ENCODE measurements at regions not wholly inside any gene's neighbourhood (a gene's known extent, or its start where the extent isn't known, plus 50 kb on each side); places are given as distances from the start of the nearest gene placed in this dataset.

- Histone ChIP-seq H2AFZ (ENCODE audit: insufficient read depth, low read depth, low read length, poor library complexity, severe bottlenecking) (no peak overlapping the region), H3K4me2 (replicated peaks; ENCODE audit: extremely low read depth, low read length, poor library complexity, severe bottlenecking) (no peak overlapping the region), H3K36me3 (replicated peaks in 1 of 2; ENCODE audit: control insufficient read depth in 1 of 2, insufficient read depth in 2 of 2, low read length in 2 of 2) (no peaks in the 10 kb centered on the region), H4K20me1 (ENCODE audit: insufficient read depth, low read length) (no peaks in the 10 kb centered on the region), H3K79me2 (ENCODE audit: insufficient read depth, low read length) (no peaks in the 10 kb centered on the region), H3K9ac (ENCODE audit: insufficient read depth, low read length, poor library complexity, severe bottlenecking) (no peak overlapping the region), H3K27ac (ENCODE audit: low read depth in 1 of 2, low read length in 2 of 2) (no peak overlapping the region), H3K9me3 (replicated peaks in 1 of 2; ENCODE audit: control insufficient read depth in 1 of 2, insufficient read depth in 1 of 2, low read length in 2 of 2) (peaks cover 5 to 8% of the 10 kb centered on the region in 2 donors), H3K27me3 (ENCODE audit: control insufficient read depth in 2 of 2, insufficient read depth in 2 of 2, low read length in 2 of 2) (no peaks in the 10 kb centered on the region), H3K4me1 (ENCODE audit: control insufficient read depth in 1 of 2, insufficient read depth in 2 of 2, low read length in 2 of 2) (no peaks in the 10 kb centered on the region), H3K4me3 (replicated peaks in 1 of 3; ENCODE audit: low read depth in 2 of 3, low read length in 3 of 3) (no peak overlapping the region)
- intact Hi-C loops (cut with micrococcal nuclease) = no loop called here
- no peaks in the 10 kb centered on the region for H3K36me3 Mint-ChIP-seq
- H3K27ac Mint-ChIP-seq = no peak overlapping the region
- H3K27me3 Mint-ChIP-seq (ENCODE audit: low read depth in 3 of 3) = no peaks in the 10 kb centered on the region
- no peak for DNase-seq
- TF ChIP-seq, protein P1, sequence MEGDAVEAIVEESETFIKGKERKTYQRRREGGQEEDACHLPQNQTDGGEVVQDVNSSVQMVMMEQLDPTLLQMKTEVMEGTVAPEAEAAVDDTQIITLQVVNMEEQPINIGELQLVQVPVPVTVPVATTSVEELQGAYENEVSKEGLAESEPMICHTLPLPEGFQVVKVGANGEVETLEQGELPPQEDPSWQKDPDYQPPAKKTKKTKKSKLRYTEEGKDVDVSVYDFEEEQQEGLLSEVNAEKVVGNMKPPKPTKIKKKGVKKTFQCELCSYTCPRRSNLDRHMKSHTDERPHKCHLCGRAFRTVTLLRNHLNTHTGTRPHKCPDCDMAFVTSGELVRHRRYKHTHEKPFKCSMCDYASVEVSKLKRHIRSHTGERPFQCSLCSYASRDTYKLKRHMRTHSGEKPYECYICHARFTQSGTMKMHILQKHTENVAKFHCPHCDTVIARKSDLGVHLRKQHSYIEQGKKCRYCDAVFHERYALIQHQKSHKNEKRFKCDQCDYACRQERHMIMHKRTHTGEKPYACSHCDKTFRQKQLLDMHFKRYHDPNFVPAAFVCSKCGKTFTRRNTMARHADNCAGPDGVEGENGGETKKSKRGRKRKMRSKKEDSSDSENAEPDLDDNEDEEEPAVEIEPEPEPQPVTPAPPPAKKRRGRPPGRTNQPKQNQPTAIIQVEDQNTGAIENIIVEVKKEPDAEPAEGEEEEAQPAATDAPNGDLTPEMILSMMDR (IDR thresholded peaks at IDR 0.05) = no peak
- H3K4me1 Mint-ChIP-seq = no peaks in the 10 kb centered on the region
- peaks cover 0 to 7% (median 3%) of the 10 kb centered on the region in 7 donors for H3K9me3 Mint-ChIP-seq
- no peak overlapping the region for H3K4me3 Mint-ChIP-seq
Observed at GRCh38 chr1:73775896-73776295, 422.1 kb downstream of the LRRIQ3 start.

DNA sequence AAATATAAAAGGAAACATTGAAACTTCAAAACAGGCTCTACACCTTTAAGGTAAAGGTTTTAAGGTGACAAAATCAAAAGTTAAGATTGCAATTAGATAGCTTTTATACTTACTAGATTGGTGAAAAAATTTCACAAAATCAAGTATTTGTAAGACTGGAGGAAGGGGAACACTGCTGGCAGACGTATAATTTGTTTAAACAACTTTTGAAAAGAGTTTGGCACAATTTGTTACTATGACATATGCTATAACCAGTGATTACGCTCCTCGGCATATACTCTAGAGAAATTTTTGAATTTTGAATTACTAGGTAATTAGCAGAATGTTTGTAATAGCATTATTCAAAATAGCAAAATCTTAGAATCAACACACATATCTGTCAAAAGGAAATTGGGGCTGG, 425.0 kb downstream of the LRRIQ3 start:
- Mint-ChIP-seq H3K27ac (no peak overlapping the region), H3K9me3 (peaks cover 3 to 13% (median 9%) of the 10 kb centered on the region in 7 donors), H3K4me1 (no peaks in the 10 kb centered on the region), H3K27me3 (ENCODE audit: low read depth in 3 of 3) (peaks cover 0 to 3% (median 0%) of the 10 kb centered on the region in 3 donors), H3K36me3 (no peaks in the 10 kb centered on the region), H3K4me3 (no peak overlapping the region)
- Histone ChIP-seq H3K79me2 (ENCODE audit: insufficient read depth, low read length) (no peaks in the 10 kb centered on the region), H3K9me3 (replicated peaks in 1 of 2; ENCODE audit: control insufficient read depth in 1 of 2, insufficient read depth in 1 of 2, low read length in 2 of 2) (peaks cover 13 to 22% of the 10 kb centered on the region in 2 donors), H3K4me2 (replicated peaks; ENCODE audit: extremely low read depth, low read length, poor library complexity, severe bottlenecking) (no peak overlapping the region), H3K27me3 (ENCODE audit: control insufficient read depth in 2 of 2, insufficient read depth in 2 of 2, low read length in 2 of 2) (no peaks in the 10 kb centered on the region), H3K36me3 (replicated peaks in 1 of 2; ENCODE audit: control insufficient read depth in 1 of 2, insufficient read depth in 2 of 2, low read length in 2 of 2) (no peaks in the 10 kb centered on the region), H3K4me3 (replicated peaks in 1 of 3; ENCODE audit: low read depth in 2 of 3, low read length in 3 of 3) (no peak overlapping the region), H3K4me1 (ENCODE audit: control insufficient read depth in 1 of 2, insufficient read depth in 2 of 2, low read length in 2 of 2) (no peaks in the 10 kb centered on the region), H2AFZ (ENCODE audit: insufficient read depth, low read depth, low read length, poor library complexity, severe bottlenecking) (no peak overlapping the region), H3K27ac (ENCODE audit: low read depth in 1 of 2, low read length in 2 of 2) (no peak overlapping the region), H3K9ac (ENCODE audit: insufficient read depth, low read length, poor library complexity, severe bottlenecking) (no peak overlapping the region), H4K20me1 (ENCODE audit: insufficient read depth, low read length) (no peaks in the 10 kb centered on the region)
- WGBS (ENCODE audit: insufficient coverage) = no CpG with 5 or more reads among the region's 3 CpGs
- TF ChIP-seq, protein P1 (IDR thresholded peaks at IDR 0.05) = no peak
- intact Hi-C loops (cut with micrococcal nuclease) = no loop called here
- DNase-seq = no peak
